ENCODE measurements at regions not wholly inside any gene's neighbourhood (a gene's known extent, or its start where the extent isn't known, plus 50 kb on each side); places are given as distances from the start of the nearest gene placed in this dataset.

DNA sequence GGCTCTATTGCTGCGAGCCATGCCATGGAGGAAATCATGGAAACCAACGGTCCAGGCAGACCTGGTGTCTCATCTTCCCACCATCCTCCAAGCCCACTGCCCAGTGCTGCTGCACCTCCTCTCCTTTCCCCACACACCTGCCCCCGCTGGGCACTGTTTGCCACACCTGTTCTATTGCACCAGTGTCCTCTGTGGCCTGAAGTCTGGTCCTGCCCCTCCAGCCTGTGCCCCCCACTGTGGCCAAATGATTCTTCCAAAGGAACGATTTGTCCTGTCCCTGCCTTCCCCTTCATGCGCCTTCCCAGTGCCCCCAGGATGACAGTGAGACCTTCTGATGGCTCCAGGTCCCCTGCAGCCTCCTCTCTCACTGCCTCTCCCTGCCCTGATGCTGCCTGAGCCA lies 101.9 kb upstream of the TWIST2 start:
- no peak for TF ChIP-seq EZH2phosphoT487 (IDR thresholded peaks at IDR 0.05; ENCODE audit: insufficient read depth, low read depth)
- no peak for TF ChIP-seq EZH2 (IDR thresholded peaks at IDR 0.05; ENCODE audit: insufficient read depth, poor library complexity, severe bottlenecking)

Data from GM23248 (cell line).